NCI-H460 (cell line): ENCODE measurements at regions not wholly inside any gene's neighbourhood (a gene's known extent, or its start where the extent isn't known, plus 50 kb on each side); places are given as distances from the start of the nearest gene placed in this dataset.

Experiments used
- DNase-seq: peaks from one replicate; pipeline ENCODE4 v3.0.0-alpha.2; 2016; ENCODE audit warnings: low read depth; ENCODE audit errors: extremely low read depth

DNA sequence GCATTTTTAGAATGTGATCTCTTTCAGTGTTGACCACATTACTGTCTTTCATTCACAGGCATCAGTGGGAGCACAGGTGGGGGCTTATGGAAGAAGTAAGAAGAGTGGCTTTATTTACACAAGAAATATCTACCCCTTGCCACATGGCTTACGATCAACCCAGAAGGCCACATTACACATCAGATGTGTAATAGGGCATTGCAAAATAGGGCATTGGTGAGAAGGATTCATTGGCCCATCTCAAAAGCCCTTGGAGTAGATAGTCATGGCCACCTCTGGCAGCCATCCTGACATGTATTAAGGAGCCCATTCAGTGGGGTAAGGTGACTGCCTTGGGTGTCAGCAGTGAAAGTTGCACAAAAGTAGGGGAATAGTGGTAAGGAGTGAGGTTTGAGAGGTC, 97.5 kb downstream of the MAFB start:
- no peak for DNase-seq

- no peak for DNase-seq
Measured at GRCh38 chr20:40591119-40591518, 97.9 kb downstream of the MAFB start.

GRCh38 chr20:40589581-40589980, 99.5 kb downstream of the MAFB start:
- no peak for DNase-seq

DNA sequence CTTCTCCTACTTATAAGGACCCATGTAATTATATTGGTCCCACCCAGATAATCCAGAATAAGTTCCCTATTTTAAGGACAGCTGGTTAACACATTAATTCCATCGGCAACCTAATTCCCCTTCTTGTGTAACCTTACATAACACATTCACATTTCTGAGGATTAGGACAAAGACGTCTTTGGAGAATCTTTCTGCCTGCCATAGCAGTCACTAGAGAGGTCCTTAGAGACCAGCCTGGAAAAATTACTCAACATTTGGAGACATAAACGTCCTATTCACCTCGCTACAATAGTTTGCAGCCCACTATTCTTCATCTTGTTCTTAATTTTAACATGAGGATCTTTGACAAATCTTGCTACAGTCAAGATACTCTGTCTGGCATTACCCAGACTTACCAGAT, 100.1 kb downstream of the MAFB start:
- DNase-seq = no peak

DNA sequence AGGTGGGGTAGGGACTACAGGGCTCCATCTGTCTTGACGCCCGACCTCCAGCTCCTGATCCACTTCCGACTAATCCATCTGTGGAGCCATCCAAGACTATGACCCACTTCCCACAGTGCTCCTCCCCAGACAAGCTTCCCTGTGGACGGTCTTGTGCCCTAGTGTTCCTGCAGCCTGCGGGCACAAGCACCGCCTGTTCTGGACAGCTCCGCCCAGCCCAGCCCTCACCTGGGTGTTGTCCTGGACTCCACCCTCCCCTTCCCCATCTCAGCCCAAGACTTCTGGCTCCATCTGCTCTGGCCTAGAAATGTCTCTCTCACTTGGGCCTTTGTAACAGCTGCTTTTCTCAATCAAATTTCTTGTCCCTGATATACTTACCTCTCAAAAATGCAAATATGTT, 102.0 kb downstream of the MAFB start:
- no peak for DNase-seq

GRCh38 chr20:40584130-40584809, 104.8 kb downstream of the MAFB start:
- no peak for DNase-seq

- DNase-seq = no peak
Measured at GRCh38 chr20:40583636-40584035, 105.4 kb downstream of the MAFB start.

DNA sequence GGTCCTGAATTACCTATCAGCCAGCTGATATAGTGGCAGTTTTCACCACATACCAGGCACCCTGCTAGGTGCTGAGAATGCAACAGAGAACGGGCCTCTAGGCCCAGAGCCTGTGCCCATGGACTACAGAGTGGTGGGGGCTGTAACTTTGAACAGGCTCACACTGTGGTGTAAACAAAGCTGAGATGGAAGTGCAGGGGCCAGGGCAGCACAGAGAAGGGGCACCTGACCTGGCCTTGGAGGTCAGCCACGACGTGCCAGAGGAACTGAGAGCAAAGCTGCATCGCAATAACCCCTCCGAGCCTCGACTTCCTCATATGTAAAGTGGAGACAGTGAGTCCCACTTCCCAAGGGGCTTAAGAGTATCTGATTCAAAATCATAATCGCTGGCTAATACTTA, 105.8 kb downstream of the MAFB start:
- DNase-seq = no peak

DNA sequence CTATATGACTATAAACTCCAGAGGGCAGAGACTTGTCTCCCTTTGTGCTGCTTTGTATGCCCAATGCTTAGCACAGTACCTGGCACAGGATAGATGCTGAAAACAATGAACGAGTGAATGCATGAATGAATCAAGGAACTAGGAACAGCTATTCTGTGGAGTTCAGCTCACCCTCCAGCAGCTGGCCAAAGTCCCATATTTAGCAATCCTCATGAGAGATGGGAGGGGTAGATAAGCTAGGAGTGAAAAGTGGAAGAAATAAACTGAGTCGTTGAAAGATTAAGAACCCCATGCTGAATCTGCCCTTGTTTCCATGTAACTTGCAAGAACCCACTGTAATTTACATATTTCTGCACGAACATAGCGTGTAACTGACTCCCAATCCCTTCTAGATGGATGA, 106.5 kb downstream of the MAFB start:
- no peak for DNase-seq

GRCh38 chr20:40579701-40580100, 109.3 kb downstream of the MAFB start:
- no peak for DNase-seq

- no peak for DNase-seq
Measured at GRCh38 chr20:40578961-40579360, 110.1 kb downstream of the MAFB start.

DNA sequence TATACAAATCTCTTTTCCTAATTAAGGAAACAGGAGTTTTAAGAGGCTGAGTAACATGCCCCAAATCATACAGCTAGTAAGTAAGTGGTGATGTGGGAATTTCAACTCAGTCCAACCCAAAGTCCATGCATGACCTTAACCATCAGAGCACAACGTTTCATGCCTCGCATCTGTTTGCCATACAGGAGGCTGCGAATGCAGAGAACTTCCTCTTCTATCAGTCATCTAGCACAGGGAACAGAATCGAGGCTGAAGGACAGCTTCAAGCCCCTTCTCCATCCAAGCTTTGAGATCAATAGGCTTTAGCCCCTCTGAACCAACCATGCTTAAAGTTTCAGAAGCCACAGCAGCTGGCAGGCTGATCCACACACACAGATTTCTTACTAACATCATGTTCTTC, 113.2 kb downstream of the MAFB start:
- no peak for DNase-seq

- no peak for DNase-seq
Measured at GRCh38 chr20:40572251-40572650, 116.8 kb downstream of the MAFB start.

GRCh38 chr20:40571639-40572038, 117.4 kb downstream of the MAFB start:
- no peak for DNase-seq

- DNase-seq = no peak
Measured at GRCh38 chr20:40568200-40568599, 120.8 kb downstream of the MAFB start.

GRCh38 chr20:40565682-40566040, 123.4 kb downstream of the MAFB start:
- DNase-seq = no peak

DNA sequence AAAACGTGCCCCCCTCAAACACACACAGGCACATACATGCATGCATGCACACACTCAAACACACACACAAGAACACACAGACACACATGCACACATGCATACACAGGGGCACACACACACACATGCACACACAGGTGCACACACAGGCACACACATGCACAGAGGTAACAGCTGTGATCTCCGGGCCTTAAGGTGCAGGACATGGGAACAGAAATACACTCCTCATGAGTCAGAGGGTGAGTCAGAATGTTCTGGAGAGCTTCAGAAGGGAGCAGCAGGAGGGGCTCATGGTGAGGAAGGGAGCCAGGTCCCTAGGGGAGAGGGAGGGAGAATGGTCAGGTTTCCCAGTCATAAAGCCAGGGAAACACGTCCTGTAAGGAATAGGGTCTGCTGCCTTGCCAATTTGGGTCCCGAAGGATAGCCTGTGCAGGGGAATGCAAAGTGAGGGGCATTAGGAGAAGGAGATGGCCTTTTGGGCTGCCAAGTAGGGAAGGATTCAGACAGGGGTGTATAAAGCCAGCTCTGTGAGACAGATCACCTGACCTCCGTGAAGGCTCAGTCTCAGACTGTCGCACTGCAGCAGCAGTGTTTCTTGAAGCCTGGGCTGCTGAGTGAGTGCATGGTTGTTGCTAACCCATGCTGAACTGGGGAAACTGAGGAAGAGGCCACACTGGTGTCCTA, 123.9 kb downstream of the MAFB start:
- DNase-seq = no peak

- no peak for DNase-seq
Measured at GRCh38 chr20:40563296-40563950, 125.6 kb downstream of the MAFB start.

DNA sequence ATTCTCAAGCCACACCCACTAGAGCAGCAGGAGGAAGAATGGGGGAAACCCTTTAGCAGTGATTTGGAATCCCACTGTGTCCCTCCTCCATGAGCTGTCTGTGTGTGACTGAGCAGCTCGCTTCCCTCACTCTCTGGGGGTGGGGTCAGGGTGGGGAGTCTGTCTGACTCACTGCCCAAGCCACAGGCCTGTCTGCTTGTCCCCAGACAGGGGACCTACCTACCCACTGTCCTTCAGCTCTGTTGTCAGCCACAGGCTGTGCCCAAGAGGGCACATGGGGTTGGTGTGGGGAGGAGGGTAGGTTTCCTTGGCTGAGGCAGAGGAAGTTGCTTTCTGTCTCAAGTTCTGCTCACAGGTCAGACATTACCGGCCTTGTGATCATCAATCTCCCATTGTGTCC, 127.0 kb downstream of the MAFB start:
- no peak for DNase-seq

- DNase-seq = no peak
Measured at GRCh38 chr20:40561187-40561586, 127.8 kb downstream of the MAFB start.

- DNase-seq = no peak
Measured at GRCh38 chr20:40558212-40558611, 130.8 kb downstream of the MAFB start.

- DNase-seq = no peak
Measured at GRCh38 chr20:40551125-40551530, 137.9 kb downstream of the MAFB start.
